ENCODE measurements at regions not wholly inside any gene's neighbourhood (a gene's known extent, or its start where the extent isn't known, plus 50 kb on each side); places are given as distances from the start of the nearest gene placed in this dataset.
"Not testable (repeated sequence)": the region's sequence is repeated elsewhere in the genome, so short reads cannot be mapped to it uniquely, and the experiment has no call there.

DNA sequence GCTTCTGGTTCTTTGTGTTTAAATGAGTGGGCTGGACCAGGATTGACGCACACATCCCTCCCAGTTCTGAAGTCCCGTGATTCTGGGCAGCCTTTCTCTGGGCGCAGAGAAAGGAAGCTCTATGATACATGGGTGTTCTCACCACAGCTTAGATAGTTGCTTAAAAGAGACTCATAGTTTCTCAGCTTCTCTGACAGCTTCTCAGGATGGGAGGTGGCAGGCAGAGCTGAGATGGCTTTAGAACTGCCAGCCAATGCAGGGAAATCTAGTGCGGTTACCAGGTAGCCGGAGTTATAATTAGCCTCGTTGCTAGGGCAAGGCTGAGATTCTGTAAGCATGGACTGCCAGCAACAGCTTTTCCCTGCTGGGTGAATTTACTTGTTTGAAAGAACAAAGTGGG lies 111.8 kb upstream of the SEC22B start:
- TF ChIP-seq MAZ (IDR thresholded peaks at IDR 0.05; ENCODE audit: borderline replicate concordance, low read depth, low read length); EP300 (IDR thresholded peaks at IDR 0.05); PHF8 (IDR thresholded peaks at IDR 0.05; ENCODE audit: borderline replicate concordance, low read depth); KDM1A (IDR thresholded peaks at IDR 0.05; ENCODE audit: low read depth); MYC (IDR thresholded peaks at IDR 0.05; ENCODE audit: borderline replicate concordance, low read length); POLR2A (IDR thresholded peaks at IDR 0.05; ENCODE audit: low read length); ZC3H11A (IDR thresholded peaks at IDR 0.05); ESRRA (IDR thresholded peaks at IDR 0.05; ENCODE audit: borderline replicate concordance, low read length); CHD4 (IDR thresholded peaks at IDR 0.05; ENCODE audit: borderline replicate concordance); RAD21 (conservative IDR thresholded peaks at IDR 0.05 in 1 of 2, IDR thresholded peaks at IDR 0.05 in 1 of 2); CEBPB (IDR thresholded peaks at IDR 0.05): not testable (repeated sequence)
- TF ChIP-seq, protein P1, sequence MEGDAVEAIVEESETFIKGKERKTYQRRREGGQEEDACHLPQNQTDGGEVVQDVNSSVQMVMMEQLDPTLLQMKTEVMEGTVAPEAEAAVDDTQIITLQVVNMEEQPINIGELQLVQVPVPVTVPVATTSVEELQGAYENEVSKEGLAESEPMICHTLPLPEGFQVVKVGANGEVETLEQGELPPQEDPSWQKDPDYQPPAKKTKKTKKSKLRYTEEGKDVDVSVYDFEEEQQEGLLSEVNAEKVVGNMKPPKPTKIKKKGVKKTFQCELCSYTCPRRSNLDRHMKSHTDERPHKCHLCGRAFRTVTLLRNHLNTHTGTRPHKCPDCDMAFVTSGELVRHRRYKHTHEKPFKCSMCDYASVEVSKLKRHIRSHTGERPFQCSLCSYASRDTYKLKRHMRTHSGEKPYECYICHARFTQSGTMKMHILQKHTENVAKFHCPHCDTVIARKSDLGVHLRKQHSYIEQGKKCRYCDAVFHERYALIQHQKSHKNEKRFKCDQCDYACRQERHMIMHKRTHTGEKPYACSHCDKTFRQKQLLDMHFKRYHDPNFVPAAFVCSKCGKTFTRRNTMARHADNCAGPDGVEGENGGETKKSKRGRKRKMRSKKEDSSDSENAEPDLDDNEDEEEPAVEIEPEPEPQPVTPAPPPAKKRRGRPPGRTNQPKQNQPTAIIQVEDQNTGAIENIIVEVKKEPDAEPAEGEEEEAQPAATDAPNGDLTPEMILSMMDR (IDR thresholded peaks at IDR 0.05), result not testable (repeated sequence)
- TF ChIP-seq, protein P2, sequence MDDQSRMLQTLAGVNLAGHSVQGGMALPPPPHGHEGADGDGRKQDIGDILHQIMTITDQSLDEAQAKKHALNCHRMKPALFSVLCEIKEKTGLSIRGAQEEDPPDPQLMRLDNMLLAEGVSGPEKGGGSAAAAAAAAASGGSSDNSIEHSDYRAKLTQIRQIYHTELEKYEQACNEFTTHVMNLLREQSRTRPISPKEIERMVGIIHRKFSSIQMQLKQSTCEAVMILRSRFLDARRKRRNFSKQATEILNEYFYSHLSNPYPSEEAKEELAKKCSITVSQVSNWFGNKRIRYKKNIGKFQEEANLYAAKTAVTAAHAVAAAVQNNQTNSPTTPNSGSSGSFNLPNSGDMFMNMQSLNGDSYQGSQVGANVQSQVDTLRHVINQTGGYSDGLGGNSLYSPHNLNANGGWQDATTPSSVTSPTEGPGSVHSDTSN (IDR thresholded peaks at IDR 0.05), result not testable (repeated sequence)
